Smooth muscle cell of the brain vasculature (primary cell): ENCODE measurements at regions not wholly inside any gene's neighbourhood (a gene's known extent, or its start where the extent isn't known, plus 50 kb on each side); places are given as distances from the start of the nearest gene placed in this dataset.

Experiments
- DNase-seq: peaks from one replicate; pipeline ENCODE4 v3.0.0-alpha.2; 2012; ENCODE audit warnings: low read depth, low spot score

DNA sequence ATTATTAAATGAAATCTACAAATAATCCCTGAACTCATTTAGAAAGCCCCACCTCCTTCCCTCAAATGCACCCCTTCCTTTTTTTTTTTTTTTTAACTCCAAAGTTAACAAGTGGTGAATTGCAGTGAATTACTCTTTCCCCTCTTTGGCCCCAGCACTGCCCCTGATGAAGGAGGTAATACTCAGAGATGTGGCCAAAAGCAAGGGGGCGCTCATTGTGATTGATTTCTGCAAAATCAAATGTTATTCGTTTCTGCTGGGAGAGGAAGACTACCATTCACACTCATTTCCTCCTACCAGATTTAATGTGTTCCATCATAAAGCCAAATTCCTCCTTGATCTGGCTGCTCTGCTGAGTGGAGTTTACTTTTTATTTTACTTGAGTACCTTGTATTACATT lies 259.4 kb downstream of the GPD2 start:
- no peak for DNase-seq

GRCh38 chr2:156697906-156698305 lies 261.7 kb downstream of the GPD2 start:
- no peak for DNase-seq

DNA sequence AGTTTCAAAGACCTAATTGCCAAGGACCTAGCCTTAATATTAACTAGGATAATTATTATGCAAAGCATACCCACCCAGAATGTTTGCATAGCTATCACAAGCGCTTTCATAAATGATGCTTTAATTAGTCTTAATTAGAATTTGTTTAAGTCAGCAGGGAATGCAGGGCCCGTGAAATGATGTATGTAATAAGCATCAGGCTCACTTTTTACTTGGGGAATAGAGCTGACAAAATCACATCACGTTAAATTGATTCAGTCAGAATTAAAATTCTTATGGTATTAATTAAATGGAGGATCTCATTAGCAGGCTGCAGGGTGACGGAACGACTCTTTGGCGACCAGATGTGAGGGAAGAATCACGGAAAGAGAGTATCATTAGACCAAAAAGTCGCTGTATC lies 264.5 kb downstream of the GPD2 start:
- no peak for DNase-seq

- no peak for DNase-seq
Measured at GRCh38 chr2:156702541-156702940, 266.4 kb downstream of the GPD2 start.

DNA sequence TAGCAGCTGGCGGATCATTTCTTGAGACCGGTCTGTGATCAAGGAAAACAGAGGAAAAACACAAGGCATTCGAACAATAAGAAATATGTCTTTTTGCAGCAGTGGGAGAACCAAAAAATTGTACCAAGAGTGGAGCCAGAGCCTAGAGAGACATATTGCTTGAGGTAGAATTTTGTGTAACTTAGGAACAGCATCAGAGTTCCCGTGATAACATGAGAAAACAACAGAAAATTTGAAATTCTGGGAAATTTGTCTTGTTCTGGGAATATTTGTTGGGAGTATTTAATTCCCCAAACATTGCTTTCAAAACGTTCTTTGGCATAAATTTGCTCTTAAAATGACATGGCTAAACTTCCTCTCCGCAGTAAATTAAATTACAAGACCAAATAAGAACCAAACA lies 267.5 kb downstream of the GPD2 start:
- no peak for DNase-seq

GRCh38 chr2:156704132-156704531 lies 268.0 kb downstream of the GPD2 start:
- no peak for DNase-seq

DNA sequence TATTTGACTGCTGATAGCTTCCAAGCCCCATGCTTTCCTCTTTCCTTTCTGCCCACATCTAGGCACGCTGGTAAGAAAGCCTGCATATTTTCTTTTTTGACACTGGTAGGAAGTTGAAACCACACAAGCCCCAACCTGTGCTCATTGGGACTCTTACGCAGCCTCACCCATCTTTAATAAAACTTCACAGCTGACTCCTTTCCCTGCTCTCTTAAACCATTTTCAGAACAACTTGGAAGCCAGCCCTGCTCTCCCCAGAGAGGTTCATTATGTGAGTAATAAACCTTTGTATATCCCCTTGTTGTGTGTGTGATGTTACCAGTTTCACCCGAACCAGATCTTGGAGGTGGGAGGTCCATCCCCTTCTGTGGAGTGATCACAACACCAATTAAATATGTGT lies 268.4 kb downstream of the GPD2 start:
- DNase-seq = no peak

GRCh38 chr2:156706576-156706975 lies 270.4 kb downstream of the GPD2 start:
- no peak for DNase-seq

GRCh38 chr2:156708051-156708450 lies 271.9 kb downstream of the GPD2 start:
- no peak for DNase-seq

DNA sequence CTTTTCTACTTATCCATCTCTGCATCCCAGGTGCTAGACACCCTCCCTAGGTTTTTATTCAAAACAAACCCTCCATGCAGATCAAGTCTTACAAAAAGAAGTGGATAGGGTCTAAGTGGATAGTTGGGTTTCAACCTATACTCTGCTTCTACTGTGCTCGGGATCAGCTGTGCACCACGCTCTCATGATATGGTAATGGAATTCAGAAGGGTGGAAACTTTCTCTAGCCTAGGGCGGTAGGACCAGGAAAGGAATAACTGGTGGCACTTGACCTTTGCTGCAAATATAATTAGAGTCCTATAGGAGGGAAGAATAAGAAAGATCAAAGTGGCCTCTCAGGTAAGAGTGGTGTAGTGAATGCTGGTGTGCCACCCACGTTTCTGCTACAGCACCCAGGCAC lies 272.9 kb downstream of the GPD2 start:
- DNase-seq = no peak

GRCh38 chr2:156719036-156719435 lies 282.9 kb downstream of the GPD2 start:
- no peak for DNase-seq

- no peak for DNase-seq
Measured at GRCh38 chr2:156727867-156728266, 291.7 kb downstream of the GPD2 start.

DNA sequence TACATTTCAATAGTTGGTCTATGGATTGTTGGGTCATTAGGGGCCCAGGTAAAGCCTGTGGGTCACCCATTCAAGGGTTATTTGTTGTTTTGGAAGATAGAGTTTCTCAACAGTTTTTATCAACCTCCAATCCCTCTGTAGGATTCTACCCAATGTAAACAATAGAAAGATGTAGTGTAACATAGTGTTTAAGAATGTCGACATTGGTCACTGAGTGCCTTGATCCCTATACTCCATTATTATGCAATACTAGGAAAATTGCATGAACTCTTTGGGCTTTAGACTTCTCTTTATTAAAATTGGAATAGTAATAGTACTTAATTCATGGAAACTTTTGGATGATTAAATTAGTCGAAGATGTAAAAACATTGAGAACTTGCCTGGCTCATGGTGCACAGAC lies 292.1 kb downstream of the GPD2 start:
- DNase-seq = no peak

GRCh38 chr2:156731506-156731905 lies 295.3 kb downstream of the GPD2 start:
- DNase-seq = no peak

- DNase-seq = no peak
Measured at GRCh38 chr2:156736950-156737349, 300.8 kb downstream of the GPD2 start.

- no peak for DNase-seq
Measured at GRCh38 chr2:156739301-156739700, 303.1 kb downstream of the GPD2 start.

GRCh38 chr2:156745619-156746018 lies 309.4 kb downstream of the GPD2 start:
- DNase-seq = no peak

- DNase-seq = no peak
Measured at GRCh38 chr2:156748221-156748620, 312.0 kb downstream of the GPD2 start.

GRCh38 chr2:156752042-156752441 lies 315.9 kb downstream of the GPD2 start:
- no peak for DNase-seq

DNA sequence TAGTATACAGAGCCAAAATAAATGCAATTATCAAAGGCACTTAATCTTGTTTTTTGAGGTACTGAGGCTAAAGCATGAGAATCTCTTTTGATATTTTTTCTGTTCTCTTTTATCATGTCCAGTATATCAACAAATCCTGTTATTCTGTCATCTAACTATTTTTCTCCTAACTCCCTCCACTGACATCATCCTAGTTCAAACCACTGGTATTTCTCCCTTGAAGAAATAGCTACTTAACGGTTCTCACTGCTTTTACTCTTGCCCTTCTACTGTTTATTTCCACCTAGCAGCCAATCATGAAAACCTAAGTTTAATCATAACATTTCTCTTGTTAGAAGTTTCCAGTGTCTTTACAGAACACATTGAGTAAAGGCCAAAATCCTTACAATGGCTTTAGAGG lies 317.6 kb downstream of the GPD2 start:
- DNase-seq = no peak

- no peak for DNase-seq
Measured at GRCh38 chr2:156756516-156756915, 320.3 kb downstream of the GPD2 start.

DNA sequence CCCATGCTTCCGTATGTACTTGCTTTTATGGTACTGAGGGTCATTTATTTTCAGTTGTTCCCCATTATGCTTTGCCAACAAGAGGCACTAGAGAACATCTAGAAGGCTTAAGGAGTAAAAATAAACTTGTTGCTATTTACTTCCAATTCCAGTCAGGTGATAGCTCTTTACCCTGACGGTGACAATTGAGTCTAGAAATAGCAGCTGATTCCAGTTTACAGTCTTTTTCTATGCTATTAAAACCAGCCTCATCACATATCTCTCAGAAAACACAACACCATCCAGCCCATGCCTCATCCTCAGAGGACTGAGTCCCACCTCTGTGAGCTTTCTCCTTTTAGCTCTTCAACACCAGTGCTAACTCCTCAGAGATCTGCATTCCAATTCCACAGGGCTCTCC lies 327.0 kb downstream of the GPD2 start:
- no peak for DNase-seq

- no peak for DNase-seq
Measured at GRCh38 chr2:156765043-156765442, 328.9 kb downstream of the GPD2 start.

GRCh38 chr2:156765450-156765849 lies 329.3 kb downstream of the GPD2 start:
- DNase-seq = no peak

DNA sequence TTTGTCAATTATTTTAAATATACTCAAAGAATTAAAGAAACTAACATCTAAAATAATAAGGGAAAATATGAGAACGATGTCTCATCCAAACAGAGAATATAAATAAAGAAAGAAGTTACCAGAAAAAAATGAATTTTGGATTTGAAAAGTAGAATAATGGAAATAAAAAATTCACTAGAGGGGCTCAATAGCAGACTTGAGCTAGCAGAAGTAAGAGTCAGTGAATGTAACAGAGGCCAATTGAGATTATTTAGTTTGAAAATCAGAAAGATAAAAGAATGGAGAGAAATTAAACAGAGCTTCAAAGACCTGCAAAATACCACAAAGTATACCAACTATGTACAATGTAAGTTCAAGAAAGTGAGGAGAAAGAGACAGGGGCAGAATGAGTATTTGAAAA lies 333.6 kb downstream of the GPD2 start:
- DNase-seq = no peak
